ENCODE measurements at regions not wholly inside any gene's neighbourhood (a gene's known extent, or its start where the extent isn't known, plus 50 kb on each side); places are given as distances from the start of the nearest gene placed in this dataset.

DNA sequence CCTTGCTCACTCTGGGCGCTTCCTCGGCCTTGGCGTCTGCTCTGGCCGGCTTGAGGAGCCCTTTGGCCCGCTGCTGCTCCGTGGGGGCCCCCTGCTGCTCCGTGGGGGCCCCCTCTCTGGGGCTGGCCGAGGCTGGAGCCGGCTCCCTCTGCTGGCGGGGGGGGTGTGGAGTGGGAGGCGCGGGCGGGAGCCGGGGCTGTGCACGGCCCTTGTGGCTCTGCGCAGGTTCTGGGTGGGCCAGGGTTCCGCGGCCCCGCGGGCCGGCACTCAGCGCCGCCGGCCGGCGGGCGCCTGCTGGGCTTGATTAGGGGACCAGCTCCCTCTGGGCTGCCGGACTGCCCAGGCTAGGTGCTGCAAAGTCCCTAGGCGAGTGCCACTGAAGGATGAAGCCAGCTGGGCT lies 436.2 kb downstream of the SLITRK6 start:
- TF ChIP-seq CTCF (IDR thresholded peaks at IDR 0.05) (no peak), EP300 (IDR thresholded peaks at IDR 0.05) (no peak)
